ENCODE measurements at regions not wholly inside any gene's neighbourhood (a gene's known extent, or its start where the extent isn't known, plus 50 kb on each side); places are given as distances from the start of the nearest gene placed in this dataset.

GRCh38 chr6:159450815-159451465 is 242.1 kb downstream of the SOD2 start:
- Histone ChIP-seq H3K27me3 (ENCODE audit: insufficient read depth, poor library complexity, severe bottlenecking) (peaks cover 25% of the 10 kb centered on the region), H3K4me3 (ENCODE audit: severe bottlenecking) (no peak overlapping the region), H3K9me3 (ENCODE audit: severe bottlenecking) (no peaks in the 10 kb centered on the region), H3K27ac (ENCODE audit: poor library complexity, severe bottlenecking) (no peak overlapping the region), H3K36me3 (ENCODE audit: low read depth) (no peaks in the 10 kb centered on the region), H3K4me1 (ENCODE audit: insufficient read depth, poor library complexity, severe bottlenecking) (no peaks in the 10 kb centered on the region)
- DNase-seq (ENCODE audit: low spot score) (no peak), ATAC-seq (ENCODE audit: low read depth) (peak; percentile 71; the same call in 2 of the 3 replicates)
- TF ChIP-seq CTCF (IDR thresholded peaks at IDR 0.05; ENCODE audit: poor library complexity, severe bottlenecking), result no peak

GRCh38 chr6:159446340-159446739 is 246.7 kb downstream of the SOD2 start:
- no peak overlapping the region for H3K27ac ChIP-seq (ENCODE audit: poor library complexity, severe bottlenecking)
- peaks cover 45% of the 10 kb centered on the region for H3K27me3 ChIP-seq (ENCODE audit: insufficient read depth, poor library complexity, severe bottlenecking)
- no peak overlapping the region for H3K4me3 ChIP-seq (ENCODE audit: severe bottlenecking)
- H3K9me3 ChIP-seq (ENCODE audit: severe bottlenecking), result no peaks in the 10 kb centered on the region
- DNase-seq (ENCODE audit: low spot score) (no peak), ATAC-seq (ENCODE audit: low read depth) (no peak)
- TF ChIP-seq CTCF (IDR thresholded peaks at IDR 0.05; ENCODE audit: poor library complexity, severe bottlenecking), result no peak
- H3K36me3 ChIP-seq (ENCODE audit: low read depth), result no peaks in the 10 kb centered on the region
- no peaks in the 10 kb centered on the region for H3K4me1 ChIP-seq (ENCODE audit: insufficient read depth, poor library complexity, severe bottlenecking)

- no peak overlapping the region for H3K4me3 ChIP-seq (ENCODE audit: severe bottlenecking)
- ATAC-seq (ENCODE audit: low read depth), result no peak
Observed at GRCh38 chr6:159445351-159445750, 247.7 kb downstream of the SOD2 start.

GRCh38 chr6:159444056-159444760 is 248.8 kb downstream of the SOD2 start:
- H3K9me3 ChIP-seq (ENCODE audit: severe bottlenecking), result no peaks in the 10 kb centered on the region
- no peak overlapping the region for H3K27ac ChIP-seq (ENCODE audit: poor library complexity, severe bottlenecking)
- ATAC-seq (ENCODE audit: low read depth), result peak; percentile 27; the same call in 1 of the 3 replicates
- no peak for TF ChIP-seq CTCF (IDR thresholded peaks at IDR 0.05; ENCODE audit: poor library complexity, severe bottlenecking)
- DNase-seq (ENCODE audit: low spot score), result no peak
- H3K4me3 ChIP-seq (ENCODE audit: severe bottlenecking), result no peak overlapping the region
- H3K36me3 ChIP-seq (ENCODE audit: low read depth), result no peaks in the 10 kb centered on the region
- H3K27me3 ChIP-seq (ENCODE audit: insufficient read depth, poor library complexity, severe bottlenecking), result peaks cover 48% of the 10 kb centered on the region
- no peaks in the 10 kb centered on the region for H3K4me1 ChIP-seq (ENCODE audit: insufficient read depth, poor library complexity, severe bottlenecking)

More at GRCh38 chr6:159445351-159445750, 247.7 kb downstream of the SOD2 start:
- Histone ChIP-seq H3K27me3 (ENCODE audit: insufficient read depth, poor library complexity, severe bottlenecking) (peaks cover 53% of the 10 kb centered on the region), H3K36me3 (ENCODE audit: low read depth) (no peaks in the 10 kb centered on the region), H3K27ac (ENCODE audit: poor library complexity, severe bottlenecking) (no peak overlapping the region), H3K9me3 (ENCODE audit: severe bottlenecking) (no peaks in the 10 kb centered on the region), H3K4me1 (ENCODE audit: insufficient read depth, poor library complexity, severe bottlenecking) (no peaks in the 10 kb centered on the region)
- DNase-seq (ENCODE audit: low spot score), result no peak
- TF ChIP-seq CTCF (IDR thresholded peaks at IDR 0.05; ENCODE audit: poor library complexity, severe bottlenecking), result no peak
